ENCODE measurements at regions not wholly inside any gene's neighbourhood (a gene's known extent, or its start where the extent isn't known, plus 50 kb on each side); places are given as distances from the start of the nearest gene placed in this dataset.

DNA sequence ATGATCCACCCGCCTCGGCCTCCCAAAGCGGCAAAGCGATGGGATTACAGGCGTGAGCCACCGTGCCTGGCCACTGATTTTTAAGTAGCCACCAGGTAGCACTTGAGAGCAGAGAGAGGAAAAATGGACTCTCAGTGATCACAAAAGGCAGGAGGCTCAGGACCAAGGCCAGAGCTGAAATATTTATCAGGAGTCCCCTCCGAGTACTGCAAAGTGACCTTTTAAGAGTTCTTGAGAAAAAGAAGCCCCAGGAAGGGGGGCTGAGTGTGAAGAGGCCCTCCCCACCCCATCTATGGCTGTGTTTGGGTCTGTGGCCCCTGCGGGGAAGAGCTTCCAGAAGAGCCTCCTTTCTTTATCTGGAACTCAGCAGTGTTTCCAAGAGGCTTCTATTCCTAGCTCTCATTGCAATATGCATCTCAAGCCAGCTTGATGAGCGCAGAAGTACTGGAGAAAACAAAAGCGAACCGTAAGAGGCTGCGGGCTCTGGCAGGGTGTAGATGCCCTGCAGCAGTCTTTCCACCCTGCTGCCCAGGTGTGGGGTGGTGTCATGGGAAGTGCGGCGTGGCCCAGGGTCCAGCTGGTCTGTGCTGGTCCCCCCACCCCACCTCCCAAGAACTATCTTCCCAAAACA, 75.5 kb upstream of the CDK20 start:
- peaks cover 4% of the 10 kb centered on the region for H3K27me3 Mint-ChIP-seq
- no peak overlapping the region for H3K4me3 Mint-ChIP-seq
- H3K36me3 Mint-ChIP-seq = peaks cover 3% of the 10 kb centered on the region
- H3K9me3 Mint-ChIP-seq (ENCODE audit: low read depth) = peaks cover 7% of the 10 kb centered on the region
- H3K4me1 Mint-ChIP-seq (ENCODE audit: low read depth) = no peaks in the 10 kb centered on the region
- no peak overlapping the region for H3K27ac Mint-ChIP-seq

DNA sequence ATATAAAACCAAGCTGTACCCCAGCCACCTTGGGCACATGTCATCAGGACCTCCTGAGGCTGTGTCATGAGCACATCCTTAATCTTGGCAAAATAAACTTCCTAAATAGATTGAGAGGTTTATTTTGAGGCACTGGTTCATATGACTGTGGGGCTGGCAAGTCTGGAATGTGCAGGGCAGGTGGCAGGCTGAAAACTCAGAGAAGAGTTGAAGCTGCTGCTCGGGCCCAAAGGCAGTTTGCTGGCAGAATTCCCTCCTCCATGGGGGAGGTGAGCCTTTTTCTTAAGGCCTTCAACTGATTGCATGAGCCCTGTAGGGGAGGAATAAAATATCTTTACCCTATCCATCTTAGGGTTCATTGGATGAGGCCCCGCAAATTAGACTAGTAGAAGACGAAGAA, 72.2 kb upstream of the CDK20 start:
- Mint-ChIP-seq H3K4me1 (ENCODE audit: low read depth) (no peaks in the 10 kb centered on the region), H3K36me3 (peaks cover 8% of the 10 kb centered on the region), H3K4me3 (no peak overlapping the region), H3K27ac (no peak overlapping the region), H3K27me3 (peaks cover 10% of the 10 kb centered on the region), H3K9me3 (ENCODE audit: low read depth) (peaks cover 7% of the 10 kb centered on the region)

GRCh38 chr9:88045686-88046085, 71.4 kb upstream of the CDK20 start:
- peaks cover 8% of the 10 kb centered on the region for H3K36me3 Mint-ChIP-seq
- H3K27ac Mint-ChIP-seq = no peak overlapping the region
- peaks cover 7% of the 10 kb centered on the region for H3K9me3 Mint-ChIP-seq (ENCODE audit: low read depth)
- no peaks in the 10 kb centered on the region for H3K4me1 Mint-ChIP-seq (ENCODE audit: low read depth)
- H3K27me3 Mint-ChIP-seq = peaks cover 10% of the 10 kb centered on the region
- H3K4me3 Mint-ChIP-seq = no peak overlapping the region

DNA sequence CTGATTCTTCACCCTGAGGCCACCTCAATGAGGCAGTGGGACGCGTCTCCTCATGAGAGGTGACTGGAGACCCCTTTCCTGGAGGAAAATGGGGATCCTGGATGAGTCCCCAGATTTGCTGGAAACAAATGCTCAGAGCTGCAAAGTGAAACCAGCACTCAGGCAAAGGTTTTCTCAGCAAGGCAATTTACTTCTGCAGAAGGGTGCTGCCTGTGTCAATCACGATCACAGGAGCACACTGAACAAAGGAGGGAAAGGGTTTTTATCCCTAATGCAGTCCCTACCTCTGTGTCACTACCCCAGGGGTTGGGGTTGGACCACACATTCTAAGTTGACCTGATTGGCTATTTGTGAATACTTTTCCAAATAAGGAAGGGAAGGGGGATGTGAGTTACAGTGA, 69.9 kb upstream of the CDK20 start:
- Mint-ChIP-seq H3K27ac (no peak overlapping the region), H3K4me1 (ENCODE audit: low read depth) (no peaks in the 10 kb centered on the region), H3K4me3 (no peak overlapping the region), H3K9me3 (ENCODE audit: low read depth) (peaks cover 7% of the 10 kb centered on the region), H3K36me3 (peaks cover 8% of the 10 kb centered on the region), H3K27me3 (peaks cover 10% of the 10 kb centered on the region)

- H3K9me3 Mint-ChIP-seq (ENCODE audit: low read depth) = peaks cover 13% of the 10 kb centered on the region
- peaks cover 8% of the 10 kb centered on the region for H3K36me3 Mint-ChIP-seq
- H3K27me3 Mint-ChIP-seq = peaks cover 10% of the 10 kb centered on the region
- no peak overlapping the region for H3K27ac Mint-ChIP-seq
- no peak overlapping the region for H3K4me3 Mint-ChIP-seq
- no peaks in the 10 kb centered on the region for H3K4me1 Mint-ChIP-seq (ENCODE audit: low read depth)
These were observed 69.3 kb upstream of the CDK20 start for GRCh38 chr9:88043647-88044046.

- H3K36me3 Mint-ChIP-seq = peaks cover 8% of the 10 kb centered on the region
- H3K27ac Mint-ChIP-seq = no peak overlapping the region
- no peaks in the 10 kb centered on the region for H3K4me1 Mint-ChIP-seq (ENCODE audit: low read depth)
- no peak overlapping the region for H3K4me3 Mint-ChIP-seq
- H3K27me3 Mint-ChIP-seq = peaks cover 7% of the 10 kb centered on the region
- peaks cover 19% of the 10 kb centered on the region for H3K9me3 Mint-ChIP-seq (ENCODE audit: low read depth)
These were observed 67.1 kb upstream of the CDK20 start for GRCh38 chr9:88041447-88041846.

GRCh38 chr9:88037285-88037845, 63.0 kb upstream of the CDK20 start:
- Mint-ChIP-seq H3K4me1 (ENCODE audit: low read depth) (no peaks in the 10 kb centered on the region), H3K4me3 (no peak overlapping the region), H3K27me3 (peaks cover 9% of the 10 kb centered on the region), H3K36me3 (no peaks in the 10 kb centered on the region), H3K9me3 (ENCODE audit: low read depth) (peaks cover 13% of the 10 kb centered on the region), H3K27ac (no peak overlapping the region)

DNA sequence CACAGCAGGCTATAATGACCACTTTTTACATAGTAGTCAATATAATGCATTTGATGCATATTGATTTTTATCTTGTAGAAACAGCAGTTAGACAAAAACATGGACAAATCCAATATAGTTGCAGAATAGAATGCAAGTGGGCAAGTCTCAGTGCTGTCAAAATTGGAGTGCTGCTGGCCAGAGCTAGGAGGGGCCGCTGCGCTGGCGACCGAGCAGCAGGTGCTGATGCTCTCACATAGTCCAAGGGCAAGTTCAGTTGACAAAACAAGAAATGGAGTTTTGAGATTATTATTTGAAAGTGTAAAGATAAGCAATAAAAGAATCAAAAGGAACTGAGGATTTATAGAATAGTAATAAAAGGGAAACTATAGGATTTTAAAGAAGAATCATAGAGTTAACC, 60.6 kb upstream of the CDK20 start:
- Mint-ChIP-seq H3K4me3 (no peak overlapping the region), H3K4me1 (ENCODE audit: low read depth) (no peaks in the 10 kb centered on the region), H3K27ac (no peak overlapping the region), H3K36me3 (no peaks in the 10 kb centered on the region), H3K27me3 (peaks cover 6% of the 10 kb centered on the region), H3K9me3 (ENCODE audit: low read depth) (peaks cover 13% of the 10 kb centered on the region)

DNA sequence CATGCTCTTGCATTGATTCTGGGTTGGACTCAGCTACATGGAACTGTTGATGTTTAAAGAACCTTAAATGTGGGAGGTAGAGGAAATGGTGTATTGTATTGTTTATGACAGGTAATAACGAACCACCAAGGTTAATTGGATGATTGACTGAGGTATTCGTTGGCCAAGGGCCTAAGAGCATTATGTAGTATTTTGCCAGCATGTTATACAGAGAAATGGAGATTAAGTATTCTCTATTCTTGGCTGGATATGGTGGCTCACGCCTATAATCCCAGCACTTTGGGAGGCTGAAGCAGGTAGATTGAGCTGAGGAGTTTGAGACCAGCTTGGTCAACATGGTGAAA, 59.0 kb upstream of the CDK20 start:
- H3K27ac Mint-ChIP-seq = no peak overlapping the region
- no peak overlapping the region for H3K4me3 Mint-ChIP-seq
- H3K4me1 Mint-ChIP-seq (ENCODE audit: low read depth) = no peaks in the 10 kb centered on the region
- peaks cover 6% of the 10 kb centered on the region for H3K27me3 Mint-ChIP-seq
- peaks cover 6% of the 10 kb centered on the region for H3K9me3 Mint-ChIP-seq (ENCODE audit: low read depth)
- H3K36me3 Mint-ChIP-seq = no peaks in the 10 kb centered on the region

DNA sequence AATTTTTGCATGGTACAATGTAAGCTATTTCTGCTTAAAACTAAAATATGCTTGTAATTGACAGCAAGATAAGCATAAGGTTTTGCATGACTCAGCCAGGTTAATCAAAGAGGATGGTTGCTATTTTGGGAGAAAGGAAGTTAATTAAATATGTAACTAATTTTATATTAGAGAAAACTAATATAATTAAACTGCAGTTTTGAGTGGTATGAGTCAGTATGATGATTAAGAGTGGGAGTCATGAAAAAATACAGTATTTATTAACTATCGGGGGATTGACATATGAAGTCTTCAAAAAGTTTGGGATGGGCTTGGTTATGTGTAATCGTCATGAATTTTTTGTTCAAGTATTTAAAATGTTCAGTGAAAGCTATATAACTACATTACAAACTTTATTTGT, 54.0 kb upstream of the CDK20 start:
- no peaks in the 10 kb centered on the region for H3K36me3 Mint-ChIP-seq
- no peaks in the 10 kb centered on the region for H3K4me1 Mint-ChIP-seq (ENCODE audit: low read depth)
- H3K4me3 Mint-ChIP-seq = no peak overlapping the region
- peaks cover 2% of the 10 kb centered on the region for H3K27me3 Mint-ChIP-seq
- H3K9me3 Mint-ChIP-seq (ENCODE audit: low read depth) = no peaks in the 10 kb centered on the region
- H3K27ac Mint-ChIP-seq = no peak overlapping the region

DNA sequence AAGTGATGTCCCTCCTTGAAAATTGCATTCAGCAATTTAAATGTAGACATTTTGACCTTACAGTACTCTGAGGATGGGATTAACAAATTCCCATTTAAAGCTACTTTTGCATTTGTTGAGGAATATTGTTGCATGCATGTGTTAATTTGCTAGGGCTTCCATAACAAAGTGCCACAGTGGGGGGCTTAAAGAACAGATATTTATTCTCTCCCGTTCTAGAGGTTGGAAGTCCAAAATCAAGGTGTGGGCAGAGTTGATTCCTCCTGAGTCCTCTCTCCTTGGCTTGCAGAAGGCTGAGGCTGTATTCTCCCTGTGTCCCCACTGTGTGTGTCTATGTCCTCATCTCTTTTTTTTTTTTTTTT, 51.8 kb upstream of the CDK20 start:
- Mint-ChIP-seq H3K4me3 (no peak overlapping the region), H3K4me1 (ENCODE audit: low read depth) (no peaks in the 10 kb centered on the region), H3K27ac (no peak overlapping the region), H3K27me3 (no peaks in the 10 kb centered on the region), H3K9me3 (ENCODE audit: low read depth) (no peaks in the 10 kb centered on the region), H3K36me3 (no peaks in the 10 kb centered on the region)

GRCh38 chr9:88025411-88026117, 51.2 kb upstream of the CDK20 start:
- Mint-ChIP-seq H3K27ac (no peak overlapping the region), H3K27me3 (no peaks in the 10 kb centered on the region), H3K4me3 (no peak overlapping the region), H3K36me3 (no peaks in the 10 kb centered on the region), H3K4me1 (ENCODE audit: low read depth) (no peaks in the 10 kb centered on the region), H3K9me3 (ENCODE audit: low read depth) (no peaks in the 10 kb centered on the region)

DNA sequence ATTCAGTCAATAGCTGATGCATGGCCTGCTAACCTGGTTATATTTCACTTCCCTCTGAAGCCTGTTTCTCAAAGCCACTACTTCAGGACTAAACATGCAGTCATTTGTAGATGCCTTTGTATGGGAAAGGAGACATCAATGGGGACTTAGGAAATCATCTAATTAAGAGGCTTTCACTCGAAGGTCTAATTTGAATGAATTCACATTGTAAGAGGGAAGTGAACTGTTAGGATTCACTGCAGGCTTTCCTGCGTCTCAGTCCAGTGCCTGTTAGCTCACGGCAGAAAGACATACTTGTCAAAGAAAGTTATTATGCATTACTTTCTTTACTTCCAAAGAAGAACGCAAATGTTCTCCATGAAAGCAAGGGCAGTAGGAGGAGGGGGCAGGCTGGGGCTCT, 50.6 kb upstream of the CDK20 start:
- H3K4me1 Mint-ChIP-seq (ENCODE audit: low read depth) = no peaks in the 10 kb centered on the region
- H3K4me3 Mint-ChIP-seq = no peak overlapping the region
- no peaks in the 10 kb centered on the region for H3K9me3 Mint-ChIP-seq (ENCODE audit: low read depth)
- H3K36me3 Mint-ChIP-seq = no peaks in the 10 kb centered on the region
- no peak overlapping the region for H3K27ac Mint-ChIP-seq
- H3K27me3 Mint-ChIP-seq = no peaks in the 10 kb centered on the region
